Stimulated activated naive CD8-positive, alpha-beta T cell treated with anti-CD3 and anti-CD28 coated beads, Interleukin-15, Interleukin-2, amounts not matched to agents 100 U/mL and 50 U/mL, for 24 hours (primary cell): ENCODE measurements at regions not wholly inside any gene's neighbourhood (a gene's known extent, or its start where the extent isn't known, plus 50 kb on each side); places are given as distances from the start of the nearest gene placed in this dataset.

Source experiments
- ATAC-seq: fragments of 150-1000 bp; cut with Tn5 transposase; one replicate; pipeline ENCODE4 v1.10.0; 2021
- DNase-seq: peaks from one replicate; pipeline ENCODE4 v3.0.0; 2021

GRCh38 chr5:54772231-54772630 is 213.2 kb downstream of the ESM1 start:
- DNase-seq (no peak), ATAC-seq (no peak)

- DNase-seq = no peak
- no peak for ATAC-seq
Measured at GRCh38 chr5:54769746-54770145, 215.6 kb downstream of the ESM1 start.

GRCh38 chr5:54769072-54769471 is 216.3 kb downstream of the ESM1 start:
- DNase-seq = no peak

GRCh38 chr5:54766748-54767147 is 218.6 kb downstream of the ESM1 start:
- ATAC-seq (no peak), DNase-seq (no peak)

More at GRCh38 chr5:54769072-54769471, 216.3 kb downstream of the ESM1 start:
- ATAC-seq = no peak

- DNase-seq (no peak), ATAC-seq (no peak)
Measured at GRCh38 chr5:54765165-54766028, 220.0 kb downstream of the ESM1 start.

GRCh38 chr5:54764102-54765090 is 221.0 kb downstream of the ESM1 start:
- DNase-seq (no peak), ATAC-seq (no peak)

- ATAC-seq (no peak), DNase-seq (no peak)
Measured at GRCh38 chr5:54761213-54761701, 224.1 kb downstream of the ESM1 start.

- DNase-seq (no peak), ATAC-seq (peak; percentile 66)
Measured at GRCh38 chr5:54760182-54760935, 225.0 kb downstream of the ESM1 start.

- no peak for DNase-seq
- no peak for ATAC-seq
Measured at GRCh38 chr5:54758038-54758437, 227.4 kb downstream of the ESM1 start.

- DNase-seq = no peak
- ATAC-seq = no peak
Measured at GRCh38 chr5:54757541-54757940, 227.9 kb downstream of the ESM1 start.

GRCh38 chr5:54756796-54757402 is 228.5 kb downstream of the ESM1 start:
- ATAC-seq (no peak), DNase-seq (no peak)

GRCh38 chr5:54756301-54756700 is 229.1 kb downstream of the ESM1 start:
- ATAC-seq (no peak), DNase-seq (no peak)

GRCh38 chr5:54754878-54755277 is 230.5 kb downstream of the ESM1 start:
- no peak for ATAC-seq
- no peak for DNase-seq

- ATAC-seq (no peak), DNase-seq (no peak)
Measured at GRCh38 chr5:54754420-54754819, 231.0 kb downstream of the ESM1 start.

GRCh38 chr5:54753753-54754152 is 231.6 kb downstream of the ESM1 start:
- no peak for ATAC-seq

GRCh38 chr5:54753034-54753433 is 232.4 kb downstream of the ESM1 start:
- ATAC-seq (peak; percentile 55), DNase-seq (no peak)

More at GRCh38 chr5:54753753-54754152, 231.6 kb downstream of the ESM1 start:
- no peak for DNase-seq

GRCh38 chr5:54748527-54748926 is 231.0 kb downstream of the SNX18 start:
- no peak for DNase-seq

GRCh38 chr5:54746777-54747398 is 229.3 kb downstream of the SNX18 start:
- ATAC-seq (no peak), DNase-seq (no peak)

More at GRCh38 chr5:54748527-54748926, 231.0 kb downstream of the SNX18 start:
- no peak for ATAC-seq

GRCh38 chr5:54746346-54746745 is 228.8 kb downstream of the SNX18 start:
- no peak for ATAC-seq

GRCh38 chr5:54745599-54745998 is 228.0 kb downstream of the SNX18 start:
- no peak for DNase-seq
- no peak for ATAC-seq

More at GRCh38 chr5:54746346-54746745, 228.8 kb downstream of the SNX18 start:
- DNase-seq = no peak
